NOMO-1 (cell line): ENCODE measurements at regions not wholly inside any gene's neighbourhood (a gene's known extent, or its start where the extent isn't known, plus 50 kb on each side); places are given as distances from the start of the nearest gene placed in this dataset.
"Not testable (repeated sequence)": the region's sequence is repeated elsewhere in the genome, so short reads cannot be mapped to it uniquely, and the experiment has no call there.

Experiments used
- DNase-seq, 2 experiments: peaks; one replicate each; lab custom pipeline; 2025; ENCODE audit not compliant: unreplicated experiment in 2 of 2; lab: John Stamatoyannopoulos, UW

DNA sequence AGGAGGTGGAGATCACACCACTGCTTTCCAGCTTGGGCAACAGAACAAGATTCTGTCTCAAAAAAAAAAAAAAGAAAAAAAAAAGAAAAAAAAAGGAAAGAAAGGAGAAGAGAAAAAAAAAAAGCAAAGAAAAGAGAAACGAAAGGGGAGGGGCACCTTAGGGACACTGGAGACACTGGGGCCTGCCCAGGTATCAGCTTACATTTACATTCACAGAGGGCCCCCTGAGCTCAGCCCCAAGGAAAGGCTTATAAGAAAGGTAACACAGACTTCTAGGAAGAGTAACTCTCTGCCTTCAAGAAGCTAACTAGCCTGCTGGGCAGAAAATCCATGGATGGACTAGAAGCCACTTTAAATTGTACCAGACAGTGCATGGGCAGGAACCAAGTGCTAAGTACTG lies 108.8 kb downstream of the NPY start:
- DNase-seq, result no peak

DNA sequence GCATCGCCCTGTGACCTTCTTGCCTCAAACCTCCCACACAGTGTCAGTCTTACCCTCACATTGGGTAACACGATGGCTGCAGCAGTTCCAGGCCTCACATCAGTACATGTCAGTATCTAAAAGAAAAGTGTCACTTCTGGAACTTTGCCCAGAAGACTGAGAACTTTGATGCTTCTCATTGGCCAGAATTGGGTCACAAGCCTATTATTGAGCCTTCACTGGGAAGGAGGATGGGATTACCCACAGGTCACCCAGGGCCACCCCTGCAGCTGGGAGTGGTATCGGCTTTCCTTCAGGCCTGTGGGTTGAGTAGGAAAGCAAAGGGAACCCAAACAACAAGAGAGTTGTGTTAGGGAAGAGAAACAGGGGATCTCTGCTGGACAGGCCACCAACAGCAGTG lies 111.5 kb downstream of the NPY start:
- no peak for DNase-seq

DNA sequence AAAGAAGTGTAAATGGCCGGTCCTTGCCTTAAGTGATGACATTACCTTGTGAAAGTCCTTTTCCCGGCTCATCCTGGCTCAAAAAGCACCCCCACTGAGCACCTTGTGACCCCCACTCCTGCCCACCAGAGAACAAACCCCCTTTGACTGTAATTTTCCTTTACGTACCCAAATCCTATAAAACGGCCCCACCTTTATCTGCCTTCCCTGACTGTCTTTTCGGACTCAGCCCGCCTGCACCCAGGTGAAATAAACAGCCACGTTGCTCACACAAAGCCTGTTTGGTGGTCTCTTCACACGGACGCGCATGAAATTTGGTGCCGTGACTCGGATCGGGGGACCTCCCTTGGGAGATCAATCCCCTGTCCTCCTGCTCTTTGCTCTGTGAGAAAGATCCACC lies 112.4 kb downstream of the NPY start:
- not testable (repeated sequence) for DNase-seq

DNA sequence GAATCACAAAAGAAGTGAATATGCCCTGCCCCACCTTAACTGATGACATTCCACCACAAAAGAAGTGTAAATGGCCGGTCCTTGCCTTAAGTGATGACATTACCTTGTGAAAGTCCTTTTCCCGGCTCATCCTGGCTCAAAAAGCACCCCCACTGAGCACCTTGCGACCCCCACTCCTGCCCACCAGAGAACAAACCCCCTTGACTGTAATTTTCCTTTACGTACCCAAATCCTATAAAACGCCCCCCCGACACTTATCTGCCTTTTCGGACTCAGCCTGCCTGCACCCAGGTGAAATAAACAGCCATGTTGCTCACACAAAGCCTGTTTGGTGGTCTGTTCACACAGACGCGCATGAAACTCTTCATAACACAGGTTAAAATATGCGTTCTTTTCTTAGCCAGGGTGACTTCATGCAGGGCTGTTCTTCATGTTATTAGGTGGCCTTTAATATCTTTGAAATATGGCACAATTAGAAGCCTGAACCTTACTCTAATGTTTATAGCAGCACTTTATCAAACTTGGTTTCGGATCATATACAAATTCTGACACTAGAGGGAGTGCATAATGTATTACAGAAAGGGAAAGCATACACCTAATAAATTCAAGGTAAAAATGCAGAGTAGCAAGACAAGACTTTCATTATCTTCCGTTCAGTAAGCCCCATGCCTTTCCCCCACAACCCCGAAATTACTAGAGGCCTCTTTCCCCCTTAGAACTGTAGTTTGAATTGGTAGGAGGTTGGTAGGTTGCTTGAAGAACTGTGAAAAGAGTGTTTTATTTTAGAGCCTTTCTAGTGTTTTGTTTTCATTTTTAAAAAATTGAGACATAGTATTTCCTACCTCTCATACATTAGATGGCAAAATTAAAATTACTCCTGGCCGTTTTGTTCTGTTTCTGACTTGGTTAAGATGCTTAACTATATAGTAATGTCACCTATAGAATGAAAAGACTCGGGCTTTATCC lies 117.9 kb downstream of the NPY start:
- DNase-seq, result no peak

DNA sequence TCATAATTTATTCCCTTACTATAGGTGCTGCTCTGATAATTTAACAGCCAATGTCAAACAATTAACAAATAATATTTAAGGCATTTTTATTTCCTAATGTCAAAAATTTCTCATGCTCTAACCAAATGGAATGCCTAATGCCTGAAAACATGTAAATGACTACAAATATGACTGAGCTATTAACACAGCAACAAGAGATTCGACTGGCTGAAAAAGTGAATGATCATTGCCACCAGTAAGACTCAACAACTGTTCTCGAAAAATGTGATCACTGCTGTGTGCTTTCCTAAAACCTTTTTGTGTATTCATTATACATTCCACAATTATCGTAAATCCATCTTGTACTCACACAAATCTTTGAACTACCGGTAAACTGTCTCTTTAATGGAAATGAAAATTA lies 118.7 kb downstream of the NPY start:
- DNase-seq, result no peak

DNA sequence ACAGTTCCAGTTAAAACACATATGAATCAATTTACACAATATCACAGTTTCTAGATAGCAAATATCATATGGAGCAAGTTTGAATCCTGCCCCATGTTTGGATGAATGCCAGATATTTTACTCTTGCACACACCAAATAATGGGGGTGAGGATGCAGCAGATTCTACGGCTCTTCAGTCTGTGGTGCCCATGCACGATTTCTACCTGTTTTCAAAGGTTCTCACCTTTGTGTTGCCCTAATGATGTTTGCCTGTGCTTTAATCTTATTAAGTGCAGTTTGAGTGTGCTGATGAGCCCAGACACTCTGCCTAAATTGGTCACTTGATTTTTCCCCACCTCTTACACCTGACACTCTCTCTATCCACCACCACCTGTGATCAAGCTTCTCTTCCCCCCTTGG lies 119.6 kb downstream of the NPY start:
- DNase-seq, result no peak

DNA sequence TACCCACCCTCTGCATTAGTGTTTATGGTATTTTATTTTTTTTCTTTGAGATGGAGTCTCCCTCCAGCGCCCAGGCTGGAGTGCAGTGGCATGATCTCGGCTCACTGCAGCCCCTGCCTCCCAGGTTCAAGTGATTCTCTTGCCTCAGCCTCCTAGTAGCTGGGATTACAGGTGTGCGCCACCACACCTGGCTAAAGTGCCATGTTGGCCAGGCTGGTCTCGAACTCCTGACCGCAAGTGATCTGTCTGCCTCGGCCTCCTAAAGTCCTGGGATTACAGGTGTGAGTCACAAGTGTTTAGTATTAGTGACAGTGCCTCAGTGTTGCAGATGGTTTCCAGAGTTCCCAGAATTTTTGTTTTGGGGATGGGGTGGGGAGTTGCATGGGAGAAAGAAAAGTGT lies 120.3 kb downstream of the NPY start:
- DNase-seq, result no peak

DNA sequence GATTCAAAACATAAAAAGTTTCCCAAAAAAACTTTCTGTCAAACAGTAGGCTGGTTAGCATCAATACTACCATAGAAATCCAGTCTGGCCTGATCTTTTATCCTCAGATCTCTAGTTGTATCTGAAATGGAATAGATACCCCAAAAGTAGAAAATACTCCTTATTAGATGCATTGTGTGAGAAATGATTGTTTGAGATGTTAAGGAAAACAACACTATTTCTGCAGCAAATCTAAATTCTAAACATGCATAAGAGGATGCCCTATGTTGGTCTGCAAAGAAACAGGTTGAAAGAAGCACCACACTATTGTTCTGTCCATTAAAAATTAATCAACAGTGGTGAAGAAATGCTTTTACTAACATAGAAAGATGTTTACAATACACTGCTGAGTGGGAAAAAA lies 121.0 kb downstream of the NPY start:
- DNase-seq, result no peak

DNA sequence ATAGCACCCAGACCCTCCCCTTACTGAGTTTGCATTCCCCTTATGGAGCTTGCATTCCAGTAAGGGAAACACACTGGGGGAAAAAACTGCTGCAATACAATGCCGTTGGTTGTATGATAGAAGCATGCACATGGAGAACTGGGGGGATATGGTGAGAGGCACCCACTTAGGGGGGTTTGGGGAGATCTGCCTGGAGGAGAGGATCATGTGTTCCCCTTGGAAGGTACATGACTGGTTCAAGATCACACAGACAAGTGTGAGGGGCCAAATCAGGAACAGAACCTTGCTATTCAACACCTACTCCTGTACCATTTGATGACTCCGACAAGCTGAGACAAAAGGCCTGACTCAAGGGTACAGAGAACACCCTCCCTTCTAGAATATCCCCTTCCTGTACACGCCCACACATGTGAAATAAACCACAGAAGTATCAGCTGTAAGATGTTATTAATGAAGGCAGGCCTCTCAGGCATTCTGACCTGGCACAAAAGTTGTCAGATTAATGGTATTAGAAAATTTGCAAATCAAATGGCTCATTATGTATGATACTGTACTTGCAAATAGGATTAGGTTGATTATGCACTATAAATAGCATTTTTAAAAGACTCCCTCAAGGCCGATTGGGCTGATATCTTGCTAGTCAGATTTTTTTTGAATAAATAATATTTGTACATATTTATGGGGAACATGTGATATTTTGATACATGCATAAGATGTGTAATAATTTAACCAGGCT lies 122.2 kb downstream of the NPY start:
- no peak for DNase-seq

DNA sequence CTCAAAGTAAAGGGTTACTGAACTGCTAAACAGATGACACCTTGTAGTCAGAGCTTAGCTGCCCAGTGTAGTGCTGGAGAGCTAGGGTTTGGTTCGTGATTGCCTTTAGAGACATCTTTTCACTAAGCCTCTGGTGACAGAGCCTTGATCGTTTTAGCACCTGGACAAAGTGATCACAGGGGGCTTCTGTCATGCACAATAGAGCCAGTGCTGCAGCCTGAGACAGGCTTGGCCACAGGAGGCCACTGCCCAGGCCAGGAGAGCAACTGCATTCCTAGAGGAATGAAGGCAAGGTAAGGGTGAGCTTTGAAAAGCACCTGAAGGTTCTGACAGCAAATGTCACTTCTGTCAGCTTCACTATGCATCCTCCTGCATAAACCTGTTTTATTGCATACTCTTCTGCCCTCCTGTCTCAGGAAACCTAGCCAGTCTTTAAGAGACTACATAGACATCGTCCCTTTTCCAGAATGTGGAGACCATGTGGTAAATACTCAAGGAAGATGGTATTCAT lies 122.9 kb downstream of the NPY start:
- no peak for DNase-seq

DNA sequence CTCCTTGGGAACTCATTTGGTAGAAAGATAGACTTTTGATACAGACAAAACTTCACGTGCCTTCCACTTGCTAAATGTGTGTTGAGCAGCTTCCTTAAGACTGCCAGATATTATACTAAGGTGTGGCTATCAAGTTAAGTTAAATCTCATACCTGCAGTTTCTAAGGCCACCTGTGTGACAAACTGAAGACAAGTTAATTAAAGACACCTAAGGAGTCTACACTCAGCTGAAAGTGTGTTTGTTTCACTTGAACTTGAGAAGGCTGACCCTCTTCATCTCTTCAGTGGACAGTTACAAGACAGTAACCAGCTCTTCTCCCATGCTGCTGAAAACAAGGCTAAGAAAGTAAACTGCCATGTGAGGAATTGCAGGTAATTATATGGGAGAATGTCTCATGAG lies 124.0 kb downstream of the NPY start:
- no peak for DNase-seq

DNA sequence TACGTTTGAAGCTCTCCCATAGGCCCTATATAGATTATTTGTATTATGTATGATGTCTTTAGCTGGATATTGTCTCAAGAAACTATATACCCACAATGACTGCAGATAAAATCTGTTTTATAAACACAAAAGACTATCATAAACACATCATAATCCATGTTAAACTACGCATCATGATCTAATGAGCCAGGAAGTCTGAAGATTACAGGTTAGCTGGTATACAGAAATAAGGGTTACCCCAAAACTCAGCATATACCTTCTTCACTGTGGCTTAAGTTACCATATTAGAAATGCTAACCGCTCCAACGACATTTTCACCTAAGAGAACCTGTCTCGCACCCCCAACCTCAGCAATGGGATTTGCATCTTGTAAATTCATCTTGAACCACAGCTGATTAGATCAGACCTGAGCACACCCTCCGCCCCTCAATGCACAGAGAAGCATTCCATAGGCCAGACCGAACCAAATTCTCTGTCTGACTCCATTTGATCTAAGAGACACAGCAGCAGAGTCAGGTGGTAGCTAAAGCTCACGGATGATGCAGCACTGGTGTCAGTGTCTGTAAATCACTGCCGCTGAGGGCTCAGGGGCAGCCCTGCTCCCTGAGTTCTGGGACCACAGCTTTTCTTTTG lies 124.9 kb downstream of the NPY start:
- DNase-seq, result no peak

DNA sequence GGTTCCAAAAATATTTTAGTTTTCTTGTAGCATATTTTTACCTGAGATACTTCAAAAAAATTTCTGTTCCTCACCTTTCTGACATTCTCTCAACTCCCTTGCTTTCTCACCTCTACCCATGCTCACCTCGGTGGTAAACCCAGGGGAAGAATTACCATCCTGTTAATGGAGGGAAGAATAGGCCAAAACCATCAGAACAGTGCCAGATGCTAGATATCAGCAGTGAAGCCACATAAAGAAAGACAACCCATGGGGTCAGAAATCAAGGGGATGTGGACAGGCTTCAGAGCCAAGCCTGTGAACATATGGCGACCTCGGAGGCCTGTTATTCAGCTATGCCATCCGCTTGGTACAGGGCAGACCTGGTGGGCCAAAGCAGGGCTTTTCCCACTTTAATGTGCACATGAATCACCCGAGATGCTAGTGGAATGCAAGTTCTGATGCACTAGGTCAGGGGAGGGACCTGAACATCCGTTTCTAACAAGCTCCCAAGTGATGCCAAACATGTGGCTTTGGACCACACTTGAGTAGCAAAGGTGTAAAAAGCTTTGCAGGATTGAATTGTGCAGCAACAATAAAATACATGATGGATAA lies 125.5 kb downstream of the NPY start:
- no peak for DNase-seq

DNA sequence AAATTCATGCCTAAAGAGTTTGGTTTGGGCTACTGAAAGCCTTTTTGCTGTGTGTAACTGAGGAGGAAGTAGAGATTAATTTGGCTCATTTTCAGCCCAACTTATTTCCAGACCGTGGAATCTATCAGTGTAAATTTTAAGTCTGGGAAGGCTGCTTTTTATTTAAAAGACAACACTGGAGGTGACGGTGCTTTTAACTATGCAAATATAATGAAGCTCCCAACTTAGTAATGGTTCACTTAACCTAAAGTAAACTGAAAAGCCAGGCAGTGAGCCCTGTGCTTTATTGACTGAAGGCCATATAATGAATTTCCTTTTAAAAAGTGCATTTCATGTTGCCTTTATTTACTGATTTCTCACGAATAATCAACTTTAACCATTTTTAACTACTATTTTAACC lies 127.2 kb downstream of the NPY start:
- DNase-seq, result no peak

DNA sequence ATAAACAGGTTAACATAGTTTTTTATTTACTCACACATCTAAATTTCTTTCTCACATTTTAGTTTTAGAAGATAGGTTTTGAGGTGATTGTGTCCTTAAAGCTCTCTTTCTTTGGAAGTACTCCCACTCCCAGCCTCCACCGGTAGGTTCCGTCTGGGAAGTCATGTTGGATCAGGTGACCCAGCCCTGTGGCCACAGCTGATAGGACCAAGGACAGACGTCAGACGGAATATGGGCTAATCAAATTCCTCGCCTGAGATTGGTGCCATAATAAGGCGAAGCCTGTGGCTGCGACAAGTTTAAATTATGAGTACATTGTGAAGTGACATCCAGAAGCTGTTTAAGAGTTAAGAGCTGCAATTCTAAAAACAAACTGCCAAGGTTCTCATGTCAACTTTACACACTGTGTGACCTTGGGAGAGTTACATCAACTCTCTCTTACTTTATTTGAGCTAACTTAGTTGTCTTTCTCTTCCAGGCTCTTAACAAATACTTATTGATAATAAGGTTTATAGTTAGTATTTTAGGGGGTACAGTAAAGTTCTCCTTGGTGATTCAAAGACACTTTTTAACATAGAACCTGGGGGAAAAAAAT lies 133.6 kb downstream of the NPY start:
- no peak for DNase-seq

DNA sequence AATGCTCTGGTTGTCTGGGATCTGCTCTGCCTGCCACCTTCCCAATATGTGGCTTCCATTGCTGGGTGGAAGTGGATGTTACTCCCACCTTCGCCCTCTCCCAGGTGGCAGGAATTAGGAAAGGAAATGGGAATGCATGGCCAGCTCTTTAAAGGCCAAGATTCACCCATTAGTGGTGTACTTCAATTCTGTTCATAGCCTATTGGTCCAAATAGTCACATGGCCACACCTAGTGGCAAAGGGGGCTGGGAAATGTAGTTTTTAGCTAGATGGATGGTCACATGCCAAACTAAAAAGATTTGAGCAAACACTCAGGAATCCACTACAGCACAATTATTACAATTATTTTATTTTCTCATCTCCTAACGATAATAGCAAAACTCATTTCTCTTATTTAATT lies 135.1 kb downstream of the NPY start:
- DNase-seq, result no peak

DNA sequence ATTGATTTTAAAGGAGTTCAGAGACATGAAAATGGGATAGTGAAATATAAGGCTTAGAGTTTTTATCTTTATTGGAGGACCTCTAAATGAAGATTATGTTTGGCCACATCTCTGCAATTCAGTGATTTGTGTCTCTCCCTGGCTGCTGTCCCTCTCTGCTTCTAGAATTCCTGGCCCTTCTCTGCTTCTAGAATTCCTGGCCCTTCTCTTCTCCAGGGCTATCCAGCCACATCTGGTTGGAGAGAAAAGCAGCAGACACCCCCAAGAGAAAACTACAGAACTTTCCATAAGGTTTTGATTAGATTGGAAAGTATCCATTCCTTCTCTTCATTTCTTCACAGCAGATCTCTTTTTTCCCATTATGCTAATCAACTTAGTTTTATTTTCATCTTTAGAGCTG lies 135.5 kb downstream of the NPY start:
- DNase-seq, result no peak

DNA sequence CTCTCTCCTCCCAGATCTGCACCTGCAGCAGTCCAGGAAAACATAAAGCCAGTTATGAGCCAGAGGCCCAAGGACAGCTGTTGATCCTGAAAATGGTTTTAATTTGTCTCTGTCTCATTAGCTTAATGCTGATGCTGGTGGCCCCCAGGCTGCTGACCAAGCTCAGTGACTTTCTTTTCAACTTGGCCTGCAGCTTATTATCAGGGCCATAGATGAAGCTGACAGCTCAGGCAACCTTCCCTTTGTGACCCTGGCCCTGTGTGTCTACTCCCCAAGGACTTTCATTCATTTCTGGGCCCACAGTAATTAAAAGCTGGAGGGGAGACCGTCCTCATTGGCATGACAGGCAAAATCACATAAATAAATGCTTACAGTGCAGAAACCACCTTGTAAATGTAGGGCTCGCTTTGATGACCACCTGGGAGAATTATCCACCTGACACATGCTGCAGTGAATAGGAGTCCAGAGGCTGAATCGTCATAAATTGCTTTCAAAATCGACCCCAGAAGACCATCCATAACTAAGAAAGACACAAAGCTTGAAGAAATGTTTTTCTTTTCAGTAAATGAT lies 138.5 kb downstream of the NPY start:
- no peak for DNase-seq

DNA sequence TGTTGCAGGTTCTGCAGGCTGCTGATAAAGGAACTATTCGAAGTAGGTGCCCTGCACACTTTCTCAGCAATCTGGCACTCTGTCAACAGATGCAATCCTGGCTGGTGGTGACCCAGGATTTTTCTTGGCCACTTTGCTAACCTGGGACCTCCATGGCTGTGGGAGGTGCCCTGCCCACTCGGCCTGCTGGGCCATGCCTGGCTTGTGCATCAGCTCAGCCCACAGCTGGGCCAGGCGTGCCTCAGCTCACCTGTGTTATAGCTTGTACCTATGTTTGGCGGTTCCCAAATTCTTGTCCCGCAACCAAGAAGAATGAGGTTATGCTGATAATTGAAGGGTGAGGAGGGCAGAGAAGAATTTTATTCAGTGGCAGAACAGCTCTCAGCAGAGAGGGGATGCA lies 141.7 kb downstream of the NPY start:
- no peak for DNase-seq

DNA sequence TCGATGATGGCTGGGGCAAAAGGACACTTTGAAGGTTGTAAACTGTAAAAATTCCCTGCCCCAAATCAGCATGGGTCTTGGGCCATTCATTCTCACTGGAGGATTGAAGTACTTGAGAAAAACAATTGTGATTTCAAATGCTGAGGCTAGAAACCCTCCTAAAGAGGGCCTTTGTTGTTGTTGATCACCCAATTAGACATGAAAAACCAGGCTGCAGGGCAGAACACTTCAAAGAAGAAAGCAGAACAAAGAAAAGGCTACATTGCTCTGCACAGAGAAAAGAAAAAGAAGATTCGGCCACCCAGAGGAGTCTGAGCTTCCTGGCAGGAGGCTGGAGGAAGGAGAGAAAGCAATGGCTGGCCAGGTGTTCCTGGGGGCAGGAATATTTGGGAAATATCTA lies 143.1 kb downstream of the NPY start:
- no peak for DNase-seq
